HepG2 (cell line): ENCODE measurements at regions not wholly inside any gene's neighbourhood (a gene's known extent, or its start where the extent isn't known, plus 50 kb on each side); places are given as distances from the start of the nearest gene placed in this dataset.

Experiments used
- ATAC-seq: fragments of 200-7000 bp; cut with Tn5 transposase; 3 replicates; pipeline ENCODE4 v1.9.1; 2020; ENCODE audit warnings: mild to moderate bottlenecking, moderate library complexity
- BruUV-seq: library from RNA; stranded (reverse); fragments of 400-500 nt; replicated peaks from 2 replicates; lab custom pipeline; 2021; lab: Mats Ljungman, UMichigan
- CTCF ChIA-PET: fragments of 300-600 bp; formaldehyde crosslinking; extraction: SDS; loops from one replicate; lab custom pipeline; 2021; ENCODE audit warnings: low total read pairs, inconsistent platforms, low intra/inter-chr PET ratio; lab: Yijun Ruan, JAX
- POLR2A ChIA-PET: fragments of 350-600 bp; sonication (Branson Sonifier 250); formaldehyde crosslinking; loops from one replicate; lab custom pipeline; 2020; ENCODE audit warnings: antibody characterized with exemption, inconsistent platforms; lab: Yijun Ruan, JAX
- DNase-seq: peaks from one replicate; pipeline ENCODE4 v3.0.0-alpha.2; 2015; ENCODE audit warnings: low spot score
- FAIRE-seq: peaks from 3 replicates; lab custom pipeline; 2011; peaks lifted over from hg19 to GRCh38; lab: Jason Lieb, UNC
- H2AFZ ChIP-seq: one replicate; pipeline ENCODE4 v1.6.1; 2011; ENCODE audit warnings: low read length, inconsistent platforms
- H3K27ac ChIP-seq: fragments of 300-600 bp; 3 replicates; pipeline ENCODE4 v1.8.0; 2011; ENCODE audit warnings: mixed run types, mild to moderate bottlenecking, mixed read lengths, low read length, inconsistent platforms; ENCODE audit not compliant: insufficient read depth; ENCODE audit errors: extremely low read length
- H3K27me3 ChIP-seq, 2 experiments: fragments of 200-600 bp in 1 of 2; 2 replicates in 1 of 2; 3 replicates in 1 of 2; pipeline versions ENCODE4 v1.6.0 to v1.8.0; 2011; ENCODE audit warnings: low read length in 2 of 2, mild to moderate bottlenecking in 2 of 2, moderate library complexity in 2 of 2, inconsistent platforms in 1 of 2; ENCODE audit not compliant: insufficient read depth in 2 of 2, control insufficient read depth in 1 of 2
- H3K36me3 ChIP-seq, 2 experiments: fragments of 200-600 bp in 1 of 2; replicated peaks in 1 of 2; 2 replicates in 1 of 2; 3 replicates in 1 of 2; pipeline versions ENCODE4 v1.5.1 to v1.8.0; 2011; ENCODE audit warnings: low read length in 2 of 2, inconsistent platforms in 1 of 2; ENCODE audit not compliant: insufficient read depth in 2 of 2, control insufficient read depth in 1 of 2
- H3K4me1 ChIP-seq: 2 replicates; pipeline ENCODE4 v1.5.1; 2012; ENCODE audit warnings: low read length, inconsistent platforms; ENCODE audit not compliant: insufficient read depth
- H3K4me2 ChIP-seq: 2 replicates; pipeline ENCODE4 v1.6.0; 2011; ENCODE audit warnings: low read depth, low read length, inconsistent platforms
- H3K4me3 ChIP-seq, 3 experiments: fragments of 200-600 bp in 1 of 3; sonication (generic), shearing (Covaris generic) in 1 of 3; replicated peaks in 1 of 3; 2 replicates each; pipeline ENCODE4 v1.5.1; 2011 to 2016; ENCODE audit warnings: low read length in 3 of 3, inconsistent platforms in 2 of 3, low read depth in 2 of 3, mild to moderate bottlenecking in 2 of 3, control low read depth in 1 of 3, mixed read lengths in 1 of 3; ENCODE audit not compliant: insufficient read depth in 1 of 3
- H3K79me2 ChIP-seq: one replicate; pipeline ENCODE4 v1.6.1; 2011; ENCODE audit warnings: low read length, inconsistent platforms; ENCODE audit not compliant: insufficient read depth
- H3K9ac ChIP-seq: 2 replicates; pipeline ENCODE4 v1.6.0; 2011; ENCODE audit warnings: mild to moderate bottlenecking, low read depth, low read length, inconsistent platforms; ENCODE audit not compliant: insufficient read depth
- H3K9me3 ChIP-seq: 2 replicates; pipeline ENCODE4 v1.5.1; 2012; ENCODE audit warnings: mild to moderate bottlenecking, low read length
- H4K20me1 ChIP-seq: 2 replicates; pipeline ENCODE4 v1.6.0; 2011; ENCODE audit warnings: inconsistent platforms, mild to moderate bottlenecking, low read length, moderate library complexity; ENCODE audit not compliant: insufficient read depth
- ARNT ChIP-seq: fragments of 450-650 bp; IDR thresholded peaks from 2 replicates; pipeline ENCODE4 v1.6.1; 2017
- ARNTL ChIP-seq: sonication (generic); formaldehyde crosslinking; IDR thresholded peaks from 2 replicates; pipeline ENCODE4 v1.4.0; 2020; ENCODE audit warnings: mild to moderate bottlenecking, missing genetic modification reagents
- ETV6 ChIP-seq: sonication (generic); formaldehyde crosslinking; conservative IDR thresholded peaks from 2 replicates; pipeline ENCODE4 v1.4.0; 2020; ENCODE audit warnings: missing genetic modification reagents
- FOXO4 ChIP-seq: sonication (generic); formaldehyde crosslinking; conservative IDR thresholded peaks from 2 replicates; pipeline ENCODE4 v1.8.1; 2023; ENCODE audit warnings: missing genetic modification reagents
- HMGA1 ChIP-seq: sonication (generic); formaldehyde crosslinking; conservative IDR thresholded peaks from 2 replicates; pipeline ENCODE4 v1.4.0; 2020; ENCODE audit warnings: missing genetic modification reagents
- MXD3 ChIP-seq: IDR thresholded peaks from 2 replicates; pipeline ENCODE4 v1.6.1; 2016; ENCODE audit warnings: mild to moderate bottlenecking, missing biosample characterization, missing genetic modification reagents
- NR3C1 ChIP-seq: sonication (generic); formaldehyde crosslinking; IDR thresholded peaks from 2 replicates; pipeline ENCODE4 v1.4.0; 2020; ENCODE audit warnings: missing genetic modification reagents
- TRIM22 ChIP-seq: fragments of 450-650 bp; IDR thresholded peaks from 2 replicates; pipeline ENCODE4 v1.6.1; 2017
- XBP1 ChIP-seq: sonication (generic); formaldehyde crosslinking; IDR thresholded peaks from 2 replicates; pipeline ENCODE4 v1.5.0; 2020; ENCODE audit warnings: missing genetic modification reagents
- ZMYM3 ChIP-seq: sonication (generic); formaldehyde crosslinking; IDR thresholded peaks from 2 replicates; pipeline ENCODE4 v1.5.1; 2020; ENCODE audit warnings: mild to moderate bottlenecking, missing genetic modification reagents
- ZSCAN20 ChIP-seq: sonication (generic); formaldehyde crosslinking; IDR thresholded peaks from 2 replicates; pipeline ENCODE4 v1.4.0; 2020; ENCODE audit warnings: missing genetic modification reagents, mild to moderate bottlenecking, borderline replicate concordance
- WGBS: methylation state at CpG from one replicate; pipeline ENCODE4 v1.1.6; 2017; ENCODE audit warnings: low lambda C conversion rate; 5-methylcytosine and 5-hydroxymethylcytosine counted together
- in situ Hi-C: cut with HindIII; loops from 2 replicates; pipeline ENCODE4 v1.10.0; 2017; ENCODE audit warnings: low pct_unique_long_range_greater_than_20kb; ENCODE audit not compliant: extremely low pct_ligation_motif_present
- intact Hi-C: fragments of 100-400 bp; cut with micrococcal nuclease; formaldehyde crosslinking; loops from one replicate; pipeline ENCODE4 v1.10.0; 2022; ENCODE audit not compliant: unreplicated experiment

GRCh38 chr2:181818840-181819239 is 72.7 kb upstream of the ITPRID2 start:
- intact Hi-C loops (no loop called here), in situ Hi-C loops (no loop called here)
- Histone ChIP-seq H3K9me3 (no peaks in the 10 kb centered on the region), H3K27ac (no peak overlapping the region), H3K4me3 (no peak overlapping the region), H3K36me3 (no peaks in the 10 kb centered on the region), H2AFZ (no peak overlapping the region), H3K4me2 (no peak overlapping the region), H4K20me1 (no peaks in the 10 kb centered on the region), H3K4me1 (peaks cover 13% of the 10 kb centered on the region), H3K27me3 (no peaks in the 10 kb centered on the region), H3K9ac (no peak overlapping the region), H3K79me2 (no peaks in the 10 kb centered on the region)
- POLR2A ChIA-PET: no interaction called here
- TF ChIP-seq NR3C1 (CRISPR knock-in tag) (no peak), MXD3 (CRISPR knock-in tag) (no peak)
- CTCF ChIA-PET: no interaction called here
- FAIRE-seq (no peak), ATAC-seq (no peak), DNase-seq (no peak)
- WGBS: 24% methylated on average over 1 of the region's 1 CpG
- BruUV-seq: no TSS peak

GRCh38 chr2:181821049-181821448 is 70.5 kb upstream of the ITPRID2 start:
- Histone ChIP-seq H4K20me1 (no peaks in the 10 kb centered on the region), H3K9ac (no peak overlapping the region), H3K9me3 (no peaks in the 10 kb centered on the region), H3K4me2 (no peak overlapping the region), H3K4me1 (no peaks in the 10 kb centered on the region), H3K4me3 (no peak overlapping the region), H3K27ac (no peak overlapping the region), H3K27me3 (no peaks in the 10 kb centered on the region), H3K79me2 (no peaks in the 10 kb centered on the region), H3K36me3 (no peaks in the 10 kb centered on the region), H2AFZ (no peak overlapping the region)
- DNase-seq (no peak), ATAC-seq (no peak), FAIRE-seq (no peak)
- intact Hi-C loops (no loop called here), in situ Hi-C loops (no loop called here)
- 5% methylated on average over 2 of the region's 2 CpGs for WGBS
- ChIA-PET POLR2A (no interaction called here), CTCF (no interaction called here)
- no TSS peak for BruUV-seq
- TF ChIP-seq FOXO4 (CRISPR knock-in tag): no peak
- TF ChIP-seq ARNTL (CRISPR knock-in tag): no peak
- TF ChIP-seq HMGA1 (CRISPR knock-in tag): no peak
- no peak for TF ChIP-seq ZMYM3
- TF ChIP-seq ZSCAN20: no peak
- TF ChIP-seq XBP1 (CRISPR knock-in tag): no peak
- TF ChIP-seq ETV6 (CRISPR knock-in tag): no peak
- TF ChIP-seq TRIM22: no peak
- no peak for TF ChIP-seq ARNT
